ENCODE measurements at regions not wholly inside any gene's neighbourhood (a gene's known extent, or its start where the extent isn't known, plus 50 kb on each side); places are given as distances from the start of the nearest gene placed in this dataset.

DNA sequence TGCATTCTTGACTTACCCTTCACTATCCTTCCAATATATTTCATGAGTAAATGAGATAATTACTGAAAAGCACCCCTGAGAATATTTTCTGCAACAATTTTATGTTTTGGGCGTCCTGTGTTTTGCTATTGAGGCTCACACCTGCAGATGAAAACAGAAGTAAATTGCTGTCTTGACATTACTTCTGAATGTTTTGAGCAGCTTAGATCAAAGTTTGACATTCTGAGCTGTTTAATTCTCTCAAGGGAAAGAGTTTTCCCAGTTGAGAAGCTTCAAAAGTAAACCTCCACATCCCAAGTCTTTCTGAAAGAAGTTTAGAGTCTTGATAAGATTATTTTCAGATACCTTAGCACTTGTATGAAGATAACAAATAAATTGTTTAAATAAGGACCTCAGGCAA, 1667.2 kb upstream of the SLC10A2 start (continued):
- TF ChIP-seq, protein P1, sequence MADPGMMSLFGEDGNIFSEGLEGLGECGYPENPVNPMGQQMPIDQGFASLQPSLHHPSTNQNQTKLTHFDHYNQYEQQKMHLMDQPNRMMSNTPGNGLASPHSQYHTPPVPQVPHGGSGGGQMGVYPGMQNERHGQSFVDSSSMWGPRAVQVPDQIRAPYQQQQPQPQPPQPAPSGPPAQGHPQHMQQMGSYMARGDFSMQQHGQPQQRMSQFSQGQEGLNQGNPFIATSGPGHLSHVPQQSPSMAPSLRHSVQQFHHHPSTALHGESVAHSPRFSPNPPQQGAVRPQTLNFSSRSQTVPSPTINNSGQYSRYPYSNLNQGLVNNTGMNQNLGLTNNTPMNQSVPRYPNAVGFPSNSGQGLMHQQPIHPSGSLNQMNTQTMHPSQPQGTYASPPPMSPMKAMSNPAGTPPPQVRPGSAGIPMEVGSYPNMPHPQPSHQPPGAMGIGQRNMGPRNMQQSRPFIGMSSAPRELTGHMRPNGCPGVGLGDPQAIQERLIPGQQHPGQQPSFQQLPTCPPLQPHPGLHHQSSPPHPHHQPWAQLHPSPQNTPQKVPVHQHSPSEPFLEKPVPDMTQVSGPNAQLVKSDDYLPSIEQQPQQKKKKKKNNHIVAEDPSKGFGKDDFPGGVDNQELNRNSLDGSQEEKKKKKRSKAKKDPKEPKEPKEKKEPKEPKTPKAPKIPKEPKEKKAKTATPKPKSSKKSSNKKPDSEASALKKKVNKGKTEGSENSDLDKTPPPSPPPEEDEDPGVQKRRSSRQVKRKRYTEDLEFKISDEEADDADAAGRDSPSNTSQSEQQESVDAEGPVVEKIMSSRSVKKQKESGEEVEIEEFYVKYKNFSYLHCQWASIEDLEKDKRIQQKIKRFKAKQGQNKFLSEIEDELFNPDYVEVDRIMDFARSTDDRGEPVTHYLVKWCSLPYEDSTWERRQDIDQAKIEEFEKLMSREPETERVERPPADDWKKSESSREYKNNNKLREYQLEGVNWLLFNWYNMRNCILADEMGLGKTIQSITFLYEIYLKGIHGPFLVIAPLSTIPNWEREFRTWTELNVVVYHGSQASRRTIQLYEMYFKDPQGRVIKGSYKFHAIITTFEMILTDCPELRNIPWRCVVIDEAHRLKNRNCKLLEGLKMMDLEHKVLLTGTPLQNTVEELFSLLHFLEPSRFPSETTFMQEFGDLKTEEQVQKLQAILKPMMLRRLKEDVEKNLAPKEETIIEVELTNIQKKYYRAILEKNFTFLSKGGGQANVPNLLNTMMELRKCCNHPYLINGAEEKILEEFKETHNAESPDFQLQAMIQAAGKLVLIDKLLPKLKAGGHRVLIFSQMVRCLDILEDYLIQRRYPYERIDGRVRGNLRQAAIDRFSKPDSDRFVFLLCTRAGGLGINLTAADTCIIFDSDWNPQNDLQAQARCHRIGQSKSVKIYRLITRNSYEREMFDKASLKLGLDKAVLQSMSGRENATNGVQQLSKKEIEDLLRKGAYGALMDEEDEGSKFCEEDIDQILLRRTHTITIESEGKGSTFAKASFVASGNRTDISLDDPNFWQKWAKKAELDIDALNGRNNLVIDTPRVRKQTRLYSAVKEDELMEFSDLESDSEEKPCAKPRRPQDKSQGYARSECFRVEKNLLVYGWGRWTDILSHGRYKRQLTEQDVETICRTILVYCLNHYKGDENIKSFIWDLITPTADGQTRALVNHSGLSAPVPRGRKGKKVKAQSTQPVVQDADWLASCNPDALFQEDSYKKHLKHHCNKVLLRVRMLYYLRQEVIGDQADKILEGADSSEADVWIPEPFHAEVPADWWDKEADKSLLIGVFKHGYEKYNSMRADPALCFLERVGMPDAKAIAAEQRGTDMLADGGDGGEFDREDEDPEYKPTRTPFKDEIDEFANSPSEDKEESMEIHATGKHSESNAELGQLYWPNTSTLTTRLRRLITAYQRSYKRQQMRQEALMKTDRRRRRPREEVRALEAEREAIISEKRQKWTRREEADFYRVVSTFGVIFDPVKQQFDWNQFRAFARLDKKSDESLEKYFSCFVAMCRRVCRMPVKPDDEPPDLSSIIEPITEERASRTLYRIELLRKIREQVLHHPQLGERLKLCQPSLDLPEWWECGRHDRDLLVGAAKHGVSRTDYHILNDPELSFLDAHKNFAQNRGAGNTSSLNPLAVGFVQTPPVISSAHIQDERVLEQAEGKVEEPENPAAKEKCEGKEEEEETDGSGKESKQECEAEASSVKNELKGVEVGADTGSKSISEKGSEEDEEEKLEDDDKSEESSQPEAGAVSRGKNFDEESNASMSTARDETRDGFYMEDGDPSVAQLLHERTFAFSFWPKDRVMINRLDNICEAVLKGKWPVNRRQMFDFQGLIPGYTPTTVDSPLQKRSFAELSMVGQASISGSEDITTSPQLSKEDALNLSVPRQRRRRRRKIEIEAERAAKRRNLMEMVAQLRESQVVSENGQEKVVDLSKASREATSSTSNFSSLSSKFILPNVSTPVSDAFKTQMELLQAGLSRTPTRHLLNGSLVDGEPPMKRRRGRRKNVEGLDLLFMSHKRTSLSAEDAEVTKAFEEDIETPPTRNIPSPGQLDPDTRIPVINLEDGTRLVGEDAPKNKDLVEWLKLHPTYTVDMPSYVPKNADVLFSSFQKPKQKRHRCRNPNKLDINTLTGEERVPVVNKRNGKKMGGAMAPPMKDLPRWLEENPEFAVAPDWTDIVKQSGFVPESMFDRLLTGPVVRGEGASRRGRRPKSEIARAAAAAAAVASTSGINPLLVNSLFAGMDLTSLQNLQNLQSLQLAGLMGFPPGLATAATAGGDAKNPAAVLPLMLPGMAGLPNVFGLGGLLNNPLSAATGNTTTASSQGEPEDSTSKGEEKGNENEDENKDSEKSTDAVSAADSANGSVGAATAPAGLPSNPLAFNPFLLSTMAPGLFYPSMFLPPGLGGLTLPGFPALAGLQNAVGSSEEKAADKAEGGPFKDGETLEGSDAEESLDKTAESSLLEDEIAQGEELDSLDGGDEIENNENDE (IDR thresholded peaks at IDR 0.05; ENCODE audit: insufficient replicate concordance, low read length) = no peak
- no peak for TF ChIP-seq CEBPB (IDR thresholded peaks at IDR 0.05; ENCODE audit: low read depth, low read length)
- TF ChIP-seq TCF12 (IDR thresholded peaks at IDR 0.05; ENCODE audit: low read depth, low read length) = no peak
